WTC11 (cell line): ENCODE measurements at regions not wholly inside any gene's neighbourhood (a gene's known extent, or its start where the extent isn't known, plus 50 kb on each side); places are given as distances from the start of the nearest gene placed in this dataset.

Experiments used
- ATAC-seq: fragments of 200-7000 bp; cut with Tn5 transposase; 2 replicates; pipeline ENCODE4 v1.10.0; 2021; ENCODE audit warnings: mild to moderate bottlenecking, moderate library complexity
- CTCF ChIA-PET: fragments of 300-600 bp; sonication (Branson Sonifier 250); formaldehyde crosslinking; loops from one replicate; lab custom pipeline; 2021; ENCODE audit warnings: antibody characterized with exemption; lab: Charles Lee
- POLR2A ChIA-PET: fragments of 350-600 bp; sonication (Branson Sonifier 250); formaldehyde crosslinking; loops from one replicate; lab custom pipeline; 2021; ENCODE audit warnings: antibody characterized with exemption; lab: Charles Lee
- DNase-seq: peaks from one replicate; pipeline ENCODE4 v3.0.0; 2021; ENCODE audit warnings: low spot score
- H3K27ac Mint-ChIP-seq: 2 replicates; pipeline ENCODE4 v1.8.0; 2021; ENCODE audit warnings: mixed read lengths
- H3K27me3 Mint-ChIP-seq: 2 replicates; pipeline ENCODE4 v1.8.0; 2021; ENCODE audit warnings: low read depth, mild to moderate bottlenecking, moderate library complexity, mixed read lengths
- H3K36me3 Mint-ChIP-seq: 2 replicates; pipeline ENCODE4 v1.8.0; 2021; ENCODE audit warnings: mixed read lengths
- H3K4me1 Mint-ChIP-seq: 2 replicates; pipeline ENCODE4 v1.8.0; 2022; ENCODE audit warnings: mixed read lengths
- H3K4me3 Mint-ChIP-seq: 2 replicates; pipeline ENCODE4 v1.8.0; 2021; ENCODE audit warnings: mild to moderate bottlenecking, moderate library complexity, mixed read lengths
- H3K9me3 Mint-ChIP-seq: 2 replicates; pipeline ENCODE4 v1.8.0; 2021; ENCODE audit warnings: mixed read lengths
- CREM ChIP-seq: sonication (generic); formaldehyde crosslinking; IDR thresholded peaks from 2 replicates; pipeline ENCODE4 v1.8.1; 2022; ENCODE audit warnings: mild to moderate bottlenecking, missing genetic modification reagents, moderate library complexity
- E2F4 ChIP-seq: sonication (generic); formaldehyde crosslinking; IDR thresholded peaks from 2 replicates; pipeline ENCODE4 v1.8.1; 2022; ENCODE audit warnings: low read depth, mild to moderate bottlenecking, moderate library complexity, missing genetic modification reagents, borderline replicate concordance
- FOXP4 ChIP-seq: sonication (generic); formaldehyde crosslinking; IDR thresholded peaks from 2 replicates; pipeline ENCODE4 v1.8.0; 2022; ENCODE audit warnings: mild to moderate bottlenecking, missing genetic modification reagents
- MYBL2 ChIP-seq: sonication (generic); formaldehyde crosslinking; IDR thresholded peaks from 2 replicates; pipeline ENCODE4 v1.8.1; 2023; ENCODE audit warnings: mild to moderate bottlenecking, moderate library complexity, missing genetic modification reagents
- NR1H2 ChIP-seq: sonication (generic); formaldehyde crosslinking; IDR thresholded peaks from 2 replicates; pipeline ENCODE4 v1.9.0; 2021; ENCODE audit warnings: mild to moderate bottlenecking, moderate library complexity, missing genetic modification reagents
- NR3C1 ChIP-seq: sonication (generic); formaldehyde crosslinking; conservative IDR thresholded peaks from 2 replicates; pipeline ENCODE4 v1.8.1; 2023; ENCODE audit warnings: low read depth, mild to moderate bottlenecking, missing genetic modification reagents
- TP53 ChIP-seq: sonication (generic); formaldehyde crosslinking; IDR thresholded peaks from 2 replicates; pipeline ENCODE4 v1.8.1; 2023; ENCODE audit warnings: mild to moderate bottlenecking, missing genetic modification reagents
- USF1 ChIP-seq: sonication (generic); formaldehyde crosslinking; IDR thresholded peaks from 2 replicates; pipeline ENCODE4 v1.8.0; 2022; ENCODE audit warnings: mild to moderate bottlenecking, missing genetic modification reagents
- USF2 ChIP-seq: sonication (generic); formaldehyde crosslinking; IDR thresholded peaks from 2 replicates; pipeline ENCODE4 v1.8.1; 2023; ENCODE audit warnings: mild to moderate bottlenecking, missing genetic modification reagents, moderate library complexity
- ZNF512 ChIP-seq: sonication (generic); formaldehyde crosslinking; IDR thresholded peaks from 2 replicates; pipeline ENCODE4 v1.8.1; 2022; ENCODE audit warnings: missing genetic modification reagents, borderline replicate concordance
- TF ChIP-seq, protein P1 (sequence below): fragments of 250-450 bp; sonication (Bioruptor Pico); IDR thresholded peaks from 2 replicates; pipeline ENCODE4 v2.1.2; 2022; ENCODE audit warnings: mild to moderate bottlenecking, moderate library complexity
- TF ChIP-seq, protein P2 (sequence below): fragments of 250-450 bp; sonication (Bioruptor Pico); IDR thresholded peaks from 2 replicates; pipeline ENCODE4 v1.9.0; 2021; ENCODE audit warnings: moderate library complexity, mild to moderate bottlenecking, inconsistent platforms, borderline replicate concordance
- TF ChIP-seq, protein P3 (sequence below): sonication (generic); formaldehyde crosslinking; IDR thresholded peaks from 2 replicates; pipeline ENCODE4 v1.8.1; 2023; ENCODE audit warnings: mild to moderate bottlenecking, missing genetic modification reagents, moderate library complexity
- TF ChIP-seq, protein P4 (sequence below): sonication (generic); formaldehyde crosslinking; conservative IDR thresholded peaks from 2 replicates; pipeline ENCODE4 v1.8.1; 2022; ENCODE audit warnings: mild to moderate bottlenecking, missing genetic modification reagents
- TF ChIP-seq, protein P5 (sequence below): sonication (generic); formaldehyde crosslinking; IDR thresholded peaks from 2 replicates; pipeline ENCODE4 v1.8.1; 2022; ENCODE audit warnings: mild to moderate bottlenecking, missing genetic modification reagents, moderate library complexity, borderline replicate concordance

GRCh38 chr14:43204816-43205215, 1302.3 kb downstream of the FSCB start:
- Mint-ChIP-seq H3K27ac (no peak overlapping the region), H3K36me3 (peaks cover 4% of the 10 kb centered on the region), H3K9me3 (peaks cover 9% of the 10 kb centered on the region), H3K27me3 (no peaks in the 10 kb centered on the region), H3K4me1 (peaks cover 4% of the 10 kb centered on the region; the same call in 1 of the 2 replicates), H3K4me3 (no peak overlapping the region)
- DNase-seq (no peak), ATAC-seq (no peak)
- CTCF ChIA-PET, result no interaction called here
- TF ChIP-seq, protein P1, sequence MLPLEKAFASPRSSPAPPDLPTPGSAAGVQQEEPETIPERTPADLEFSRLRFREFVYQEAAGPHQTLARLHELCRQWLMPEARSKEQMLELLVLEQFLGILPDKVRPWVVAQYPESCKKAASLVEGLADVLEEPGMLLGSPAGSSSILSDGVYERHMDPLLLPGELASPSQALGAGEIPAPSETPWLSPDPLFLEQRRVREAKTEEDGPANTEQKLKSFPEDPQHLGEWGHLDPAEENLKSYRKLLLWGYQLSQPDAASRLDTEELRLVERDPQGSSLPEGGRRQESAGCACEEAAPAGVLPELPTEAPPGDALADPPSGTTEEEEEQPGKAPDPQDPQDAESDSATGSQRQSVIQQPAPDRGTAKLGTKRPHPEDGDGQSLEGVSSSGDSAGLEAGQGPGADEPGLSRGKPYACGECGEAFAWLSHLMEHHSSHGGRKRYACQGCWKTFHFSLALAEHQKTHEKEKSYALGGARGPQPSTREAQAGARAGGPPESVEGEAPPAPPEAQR (CRISPR knock-in tag), result no peak
- TF ChIP-seq, protein P2, sequence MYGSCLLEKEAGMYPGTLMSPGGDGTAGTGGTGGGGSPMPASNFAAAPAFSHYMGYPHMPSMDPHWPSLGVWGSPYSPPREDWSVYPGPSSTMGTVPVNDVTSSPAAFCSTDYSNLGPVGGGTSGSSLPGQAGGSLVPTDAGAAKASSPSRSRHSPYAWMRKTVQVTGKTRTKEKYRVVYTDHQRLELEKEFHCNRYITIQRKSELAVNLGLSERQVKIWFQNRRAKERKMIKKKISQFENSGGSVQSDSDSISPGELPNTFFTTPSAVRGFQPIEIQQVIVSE (CRISPR knock-in tag), result no peak
- TF ChIP-seq FOXP4 (CRISPR knock-in tag) (no peak), USF1 (CRISPR knock-in tag) (no peak), NR1H2 (no peak), ZNF512 (CRISPR knock-in tag) (no peak), CREM (no peak), MYBL2 (no peak), TP53 (no peak), USF2 (no peak), NR3C1 (no peak), E2F4 (no peak)
- TF ChIP-seq, protein P3, sequence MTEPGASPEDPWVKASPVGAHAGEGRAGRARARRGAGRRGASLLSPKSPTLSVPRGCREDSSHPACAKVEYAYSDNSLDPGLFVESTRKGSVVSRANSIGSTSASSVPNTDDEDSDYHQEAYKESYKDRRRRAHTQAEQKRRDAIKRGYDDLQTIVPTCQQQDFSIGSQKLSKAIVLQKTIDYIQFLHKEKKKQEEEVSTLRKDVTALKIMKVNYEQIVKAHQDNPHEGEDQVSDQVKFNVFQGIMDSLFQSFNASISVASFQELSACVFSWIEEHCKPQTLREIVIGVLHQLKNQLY, result no peak
- TF ChIP-seq, protein P4, sequence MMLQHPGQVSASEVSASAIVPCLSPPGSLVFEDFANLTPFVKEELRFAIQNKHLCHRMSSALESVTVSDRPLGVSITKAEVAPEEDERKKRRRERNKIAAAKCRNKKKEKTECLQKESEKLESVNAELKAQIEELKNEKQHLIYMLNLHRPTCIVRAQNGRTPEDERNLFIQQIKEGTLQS, result no peak
- TF ChIP-seq, protein P5, sequence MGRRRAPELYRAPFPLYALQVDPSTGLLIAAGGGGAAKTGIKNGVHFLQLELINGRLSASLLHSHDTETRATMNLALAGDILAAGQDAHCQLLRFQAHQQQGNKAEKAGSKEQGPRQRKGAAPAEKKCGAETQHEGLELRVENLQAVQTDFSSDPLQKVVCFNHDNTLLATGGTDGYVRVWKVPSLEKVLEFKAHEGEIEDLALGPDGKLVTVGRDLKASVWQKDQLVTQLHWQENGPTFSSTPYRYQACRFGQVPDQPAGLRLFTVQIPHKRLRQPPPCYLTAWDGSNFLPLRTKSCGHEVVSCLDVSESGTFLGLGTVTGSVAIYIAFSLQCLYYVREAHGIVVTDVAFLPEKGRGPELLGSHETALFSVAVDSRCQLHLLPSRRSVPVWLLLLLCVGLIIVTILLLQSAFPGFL (CRISPR knock-in tag), result no peak
- POLR2A ChIA-PET, result no interaction called here
